Ectodermal cell (in vitro differentiated cells): ENCODE measurements at regions not wholly inside any gene's neighbourhood (a gene's known extent, or its start where the extent isn't known, plus 50 kb on each side); places are given as distances from the start of the nearest gene placed in this dataset.

Experiments used
- H3K27ac ChIP-seq: 2 replicates; pipeline ENCODE4 v1.7.0; 2013; ENCODE audit warnings: mild to moderate bottlenecking, low read depth, low read length; ENCODE audit not compliant: insufficient read depth, poor library complexity, severe bottlenecking
- H3K27me3 ChIP-seq: 2 replicates; pipeline ENCODE4 v1.7.0; 2013; ENCODE audit warnings: mild to moderate bottlenecking, low read length; ENCODE audit not compliant: insufficient read depth, control insufficient read depth, poor library complexity, severe bottlenecking
- H3K36me3 ChIP-seq: one replicate; pipeline ENCODE4 v1.7.0; 2013; ENCODE audit warnings: low read length; ENCODE audit not compliant: control insufficient read depth, insufficient read depth
- H3K4me1 ChIP-seq: one replicate; pipeline ENCODE4 v1.7.0; 2013; ENCODE audit warnings: low read length; ENCODE audit not compliant: control insufficient read depth, insufficient read depth
- H3K4me3 ChIP-seq: 2 replicates; pipeline ENCODE4 v1.7.0; 2013; ENCODE audit warnings: low read depth, low read length, control low read depth; ENCODE audit not compliant: insufficient read depth
- H3K9me3 ChIP-seq: 2 replicates; pipeline ENCODE4 v1.7.0; 2013; ENCODE audit warnings: mild to moderate bottlenecking, low read length, moderate library complexity; ENCODE audit not compliant: control insufficient read depth
- WGBS, 2 experiments: methylation state at CpG; one replicate each; pipeline ENCODE4 v1.1.7; 2013; ENCODE audit warnings: missing lambda C conversion rate in 2 of 2; 5-methylcytosine and 5-hydroxymethylcytosine counted together

DNA sequence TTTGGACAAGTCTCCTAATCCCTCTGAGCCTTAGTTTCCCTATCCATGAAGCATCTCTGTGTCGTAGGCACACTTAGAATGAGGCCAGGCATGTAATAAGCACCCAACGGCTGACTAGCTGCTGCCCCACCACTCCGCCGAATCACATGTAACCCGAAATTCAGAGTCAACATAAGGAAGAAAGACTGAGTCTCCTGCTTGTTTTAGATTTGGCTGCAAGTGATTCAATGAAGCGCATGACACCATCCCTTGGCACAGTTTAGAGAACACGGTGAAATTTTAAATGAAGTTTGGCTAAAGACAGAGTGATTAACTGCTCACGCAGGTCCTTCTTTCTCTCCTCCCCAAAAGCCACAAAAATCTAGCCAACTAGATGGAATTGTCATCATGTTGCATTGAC is 279.2 kb downstream of the TLE3 start:
- Histone ChIP-seq H3K4me1 (peaks cover 9% of the 10 kb centered on the region), H3K27ac (no peak overlapping the region), H3K4me3 (no peak overlapping the region), H3K9me3 (no peaks in the 10 kb centered on the region), H3K27me3 (peaks cover 4% of the 10 kb centered on the region), H3K36me3 (no peaks in the 10 kb centered on the region)
- 95 to 96% methylated on average over 8 of the region's 8 CpGs for WGBS, 2 experiments

DNA sequence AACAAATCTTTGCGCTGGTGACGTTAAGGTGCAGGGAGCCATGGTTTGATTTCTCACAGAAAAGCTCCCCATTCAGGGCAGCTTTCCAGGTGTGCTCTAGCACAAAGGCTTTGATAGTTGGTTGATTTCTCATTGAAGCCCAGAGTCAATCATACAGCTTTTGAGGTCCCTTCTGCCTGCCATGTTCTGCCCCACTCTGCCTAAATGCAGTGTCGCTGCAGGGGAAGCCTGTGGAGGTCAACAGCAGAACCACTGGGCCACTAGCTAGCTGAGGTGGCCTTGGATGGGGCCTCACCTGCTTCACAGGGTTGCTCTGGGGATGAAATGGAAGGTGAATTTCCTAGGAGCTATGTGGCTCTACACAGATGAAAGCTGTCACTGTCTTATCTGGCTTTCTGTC is 278.3 kb downstream of the TLE3 start:
- Histone ChIP-seq H3K9me3 (no peaks in the 10 kb centered on the region), H3K4me3 (no peak overlapping the region), H3K4me1 (peaks cover 9% of the 10 kb centered on the region), H3K27ac (no peak overlapping the region), H3K36me3 (no peaks in the 10 kb centered on the region), H3K27me3 (peaks cover 4% of the 10 kb centered on the region)
- 95 to 97% methylated on average over 3 of the region's 3 CpGs for WGBS, 2 experiments

DNA sequence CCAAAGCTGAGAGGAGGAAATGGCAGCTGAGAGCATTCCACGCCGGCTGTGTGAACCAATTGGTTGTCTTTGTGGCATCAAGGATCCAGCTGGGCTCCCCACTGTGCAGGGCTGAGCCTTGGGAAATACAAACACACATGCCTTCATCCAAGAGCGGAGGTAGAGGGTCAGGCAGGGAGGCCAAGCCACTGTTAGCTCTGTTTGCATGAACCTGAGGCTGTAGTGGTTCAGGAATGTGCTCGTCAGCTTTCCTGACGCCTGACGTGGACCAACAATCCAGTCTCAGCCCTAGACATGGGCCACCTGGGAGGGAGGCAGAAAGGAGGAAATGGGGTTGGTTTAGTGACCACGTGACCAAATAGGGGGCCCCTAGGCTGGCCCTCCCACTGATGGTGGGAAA is 276.9 kb downstream of the TLE3 start:
- Histone ChIP-seq H3K9me3 (no peaks in the 10 kb centered on the region), H3K27ac (no peak overlapping the region), H3K36me3 (no peaks in the 10 kb centered on the region), H3K4me3 (no peak overlapping the region), H3K27me3 (peaks cover 4% of the 10 kb centered on the region), H3K4me1 (peaks cover 14% of the 10 kb centered on the region)
- WGBS, 2 experiments: 16 to 17% methylated on average over 7 of the region's 7 CpGs

DNA sequence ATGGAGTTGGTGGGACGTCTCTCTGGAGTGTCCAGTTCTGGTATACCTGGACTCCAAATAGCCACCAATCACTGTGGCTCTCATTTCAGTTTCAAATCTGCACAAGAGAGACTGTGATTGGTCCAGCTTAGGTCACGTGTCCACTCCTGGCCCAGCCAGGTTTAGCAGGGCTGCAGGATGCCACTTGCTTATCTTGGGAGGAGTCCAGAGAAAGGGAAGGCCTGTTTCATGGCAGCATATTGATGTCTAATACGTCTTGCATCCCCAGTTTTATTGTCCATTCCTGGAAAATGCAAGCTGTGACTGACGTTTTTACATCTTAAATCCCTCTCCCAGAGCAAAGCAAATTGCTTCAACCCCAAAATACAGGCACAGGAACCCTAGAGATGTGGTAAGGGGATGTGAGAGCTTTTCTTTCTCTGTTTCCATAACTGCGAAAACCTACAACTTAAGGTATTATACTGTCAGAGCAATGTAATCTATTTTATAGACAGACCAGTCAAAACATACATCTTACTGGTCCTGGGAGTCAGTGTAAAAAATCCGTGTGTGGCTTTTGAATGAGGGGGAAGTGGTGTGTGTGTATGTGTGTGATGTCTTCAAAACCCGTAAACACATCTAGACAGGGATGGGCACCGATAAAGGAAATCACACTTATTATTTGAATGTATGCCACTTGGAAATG is 274.4 kb downstream of the TLE3 start:
- Histone ChIP-seq H3K27me3 (peaks cover 4% of the 10 kb centered on the region), H3K9me3 (no peaks in the 10 kb centered on the region), H3K27ac (no peak overlapping the region), H3K36me3 (no peaks in the 10 kb centered on the region), H3K4me1 (peaks cover 34% of the 10 kb centered on the region), H3K4me3 (no peak overlapping the region)
- 78 to 94% methylated on average over 5 to 6 of the region's 8 CpGs for WGBS, 2 experiments

DNA sequence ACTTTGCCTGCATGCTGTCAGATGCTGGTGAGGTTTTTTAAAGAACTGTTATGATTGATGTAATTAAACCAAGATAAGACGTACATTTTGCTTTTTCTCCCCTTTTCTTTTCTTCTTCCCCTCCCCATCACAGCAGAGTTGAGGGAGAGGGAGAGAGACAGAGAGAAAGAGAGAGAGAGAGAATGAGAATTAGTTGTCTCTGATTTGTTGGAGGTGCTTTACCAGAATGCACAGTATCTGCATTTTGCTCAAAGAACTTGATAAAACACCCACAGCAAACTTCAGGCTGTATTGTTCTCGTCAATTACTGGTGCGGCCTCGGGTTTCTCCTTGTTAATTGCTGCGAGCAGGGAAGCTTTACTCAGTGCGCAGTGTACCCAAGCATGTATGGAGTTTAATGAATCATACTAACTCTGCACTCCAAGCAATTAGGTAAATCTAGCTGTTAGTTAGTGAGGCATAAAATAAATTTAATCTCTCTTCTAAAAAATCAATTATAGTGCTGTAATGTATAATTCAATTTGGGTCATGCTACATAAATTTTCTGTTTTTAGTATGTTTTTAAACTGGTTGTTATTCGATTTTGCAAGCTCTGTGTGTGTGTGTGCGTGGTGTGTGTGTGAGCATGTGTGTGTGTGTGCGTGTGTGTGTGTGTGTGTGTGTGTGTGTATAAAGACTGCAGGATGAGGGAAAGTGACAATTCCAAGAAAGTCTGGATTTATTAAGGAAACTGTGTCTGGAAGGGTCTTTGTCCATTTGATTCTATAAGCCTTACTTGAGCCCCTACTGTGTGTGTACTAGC is 273.4 kb downstream of the TLE3 start:
- Histone ChIP-seq H3K27me3 (peaks cover 4% of the 10 kb centered on the region), H3K27ac (no peak overlapping the region), H3K4me1 (peaks cover 34% of the 10 kb centered on the region), H3K36me3 (no peaks in the 10 kb centered on the region), H3K9me3 (no peaks in the 10 kb centered on the region), H3K4me3 (no peak overlapping the region)
- 81 to 82% methylated on average over 8 of the region's 9 CpGs for WGBS, 2 experiments

DNA sequence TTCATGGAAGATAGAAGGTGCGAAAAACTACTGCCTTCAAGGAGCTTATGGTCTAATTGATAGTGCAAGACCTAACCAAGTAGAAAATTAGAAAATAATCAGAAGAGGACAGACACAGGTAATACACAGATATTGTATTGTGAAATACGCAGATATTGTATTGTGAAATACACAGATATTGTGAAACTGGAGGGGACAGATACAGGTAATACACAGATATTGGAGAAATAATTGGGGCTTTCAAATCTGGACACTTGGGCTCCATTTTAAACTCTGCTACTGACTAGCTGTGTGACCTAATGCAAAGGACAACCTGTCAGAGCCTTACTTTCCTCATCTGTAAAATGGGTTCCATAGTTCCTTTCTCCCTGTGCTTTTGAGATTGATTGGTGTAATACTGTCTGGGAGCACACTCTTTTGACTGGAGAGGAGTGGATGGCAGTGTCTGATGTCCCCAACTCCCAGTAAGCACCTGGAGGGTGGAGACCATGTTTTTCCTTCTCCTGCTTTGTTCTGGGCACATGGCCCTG is 272.8 kb downstream of the TLE3 start:
- H3K27ac ChIP-seq: no peak overlapping the region
- H3K4me3 ChIP-seq: no peak overlapping the region
- H3K36me3 ChIP-seq: no peaks in the 10 kb centered on the region
- H3K4me1 ChIP-seq: peaks cover 37% of the 10 kb centered on the region
- no peaks in the 10 kb centered on the region for H3K9me3 ChIP-seq
- 95 to 98% methylated on average over 2 of the region's 2 CpGs for WGBS, 2 experiments
- H3K27me3 ChIP-seq: peaks cover 4% of the 10 kb centered on the region

DNA sequence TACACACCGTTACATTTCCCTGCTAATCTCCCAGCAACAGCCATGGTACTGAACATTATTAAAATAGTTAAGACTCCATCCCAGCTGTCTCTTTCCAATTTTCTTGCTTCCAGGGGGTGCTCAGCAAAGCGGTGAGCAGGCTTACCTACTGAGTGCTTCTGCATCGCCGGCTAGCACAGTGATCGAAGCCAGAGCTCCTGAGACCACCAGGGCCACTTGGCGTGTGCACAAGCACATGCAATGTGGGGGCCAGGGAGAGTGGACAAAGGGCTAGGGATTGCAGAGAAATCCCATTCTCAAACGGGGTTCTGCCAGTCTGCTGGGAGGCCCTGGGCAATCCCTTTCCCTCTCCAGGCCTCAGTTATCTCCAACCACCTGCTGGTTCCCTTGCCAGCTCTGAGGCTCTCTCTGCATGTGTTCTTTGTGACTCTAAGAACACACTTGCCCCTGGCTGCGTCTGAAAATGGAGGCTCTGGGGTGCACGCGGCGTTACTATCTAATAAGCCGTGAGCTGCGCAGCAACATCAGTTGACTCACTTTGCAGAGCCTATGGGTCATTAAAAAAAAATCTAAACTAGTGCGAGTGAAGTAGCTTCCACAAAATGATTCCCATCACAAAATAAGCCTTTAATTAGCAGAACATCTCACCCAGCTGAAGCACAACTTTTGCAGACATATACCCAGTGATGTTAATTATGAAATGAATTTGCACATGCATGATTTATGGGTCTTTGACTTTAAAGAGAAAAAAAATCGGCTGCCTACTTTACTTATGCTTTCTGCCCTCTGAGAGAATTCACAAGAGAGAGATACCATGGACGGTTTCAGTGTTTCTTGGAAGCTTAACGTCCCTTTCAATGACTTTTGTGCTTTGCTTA is 271.5 kb downstream of the TLE3 start:
- 34 to 39% methylated on average over 17 of the region's 17 CpGs for WGBS, 2 experiments
- Histone ChIP-seq H3K27ac (peak overlapping the region; percentile 45), H3K27me3 (peaks cover 4% of the 10 kb centered on the region), H3K4me3 (no peak overlapping the region), H3K9me3 (no peaks in the 10 kb centered on the region), H3K36me3 (no peaks in the 10 kb centered on the region), H3K4me1 (peaks cover 34% of the 10 kb centered on the region)

DNA sequence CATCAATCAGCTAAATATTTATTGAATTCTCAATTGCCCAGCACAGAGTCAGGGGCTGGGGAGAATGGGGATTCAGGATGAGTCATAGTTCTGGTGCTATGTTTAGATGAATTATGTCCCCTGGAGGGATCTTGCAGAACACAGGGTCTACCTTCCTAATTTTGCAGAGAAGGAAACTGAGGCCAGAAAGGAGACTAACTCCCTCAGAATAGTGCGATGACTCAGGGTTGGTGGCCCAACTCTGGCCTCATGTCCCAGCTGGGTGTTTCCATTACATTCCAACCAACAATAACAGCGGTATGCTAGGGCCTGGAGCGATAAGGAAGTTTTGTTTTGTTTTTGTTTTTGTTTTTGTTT is 270.9 kb downstream of the TLE3 start:
- Histone ChIP-seq H3K4me1 (peaks cover 31% of the 10 kb centered on the region), H3K9me3 (no peaks in the 10 kb centered on the region), H3K36me3 (no peaks in the 10 kb centered on the region), H3K27me3 (peaks cover 4% of the 10 kb centered on the region), H3K27ac (no peak overlapping the region), H3K4me3 (no peak overlapping the region)
- 93 to 100% methylated on average over 3 of the region's 3 CpGs for WGBS, 2 experiments

DNA sequence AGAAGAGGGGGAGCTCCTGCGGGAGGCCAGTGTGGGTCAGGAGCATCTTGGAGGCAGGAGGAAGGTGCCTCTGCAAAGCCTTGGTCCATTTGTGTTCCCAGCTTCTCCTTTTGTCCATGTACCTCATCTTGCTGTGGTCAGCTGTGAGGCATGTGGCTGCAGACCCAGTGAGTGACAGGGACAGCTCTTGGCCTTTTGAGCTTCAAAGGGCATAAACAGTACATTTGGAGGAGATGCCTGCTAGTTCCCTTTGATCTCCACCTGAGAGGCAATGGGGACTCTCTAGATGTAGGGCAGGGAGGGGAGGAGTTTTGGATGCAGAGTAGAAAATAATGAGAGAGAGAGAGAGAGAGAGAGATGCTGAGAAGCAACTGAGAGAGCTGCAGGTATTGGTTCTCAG is 270.0 kb downstream of the TLE3 start:
- no peak overlapping the region for H3K4me3 ChIP-seq
- no peaks in the 10 kb centered on the region for H3K36me3 ChIP-seq
- no peak overlapping the region for H3K27ac ChIP-seq
- peaks cover 4% of the 10 kb centered on the region for H3K27me3 ChIP-seq
- H3K9me3 ChIP-seq: no peaks in the 10 kb centered on the region
- WGBS, 2 experiments: 87 to 92% methylated on average over 1 of the region's 1 CpG
- H3K4me1 ChIP-seq: peaks cover 31% of the 10 kb centered on the region
